SKM-1 (cell line): ENCODE measurements at regions not wholly inside any gene's neighbourhood (a gene's known extent, or its start where the extent isn't known, plus 50 kb on each side); places are given as distances from the start of the nearest gene placed in this dataset.
"Not testable (repeated sequence)": the region's sequence is repeated elsewhere in the genome, so short reads cannot be mapped to it uniquely, and the experiment has no call there.

Source experiments
- DNase-seq: peaks from one replicate; lab custom pipeline; 2025; ENCODE audit not compliant: unreplicated experiment; lab: John Stamatoyannopoulos, UW

- DNase-seq = no peak
These were observed 978.4 kb upstream of the KLHL29 start for GRCh38 chr2:22406625-22407024.

DNA sequence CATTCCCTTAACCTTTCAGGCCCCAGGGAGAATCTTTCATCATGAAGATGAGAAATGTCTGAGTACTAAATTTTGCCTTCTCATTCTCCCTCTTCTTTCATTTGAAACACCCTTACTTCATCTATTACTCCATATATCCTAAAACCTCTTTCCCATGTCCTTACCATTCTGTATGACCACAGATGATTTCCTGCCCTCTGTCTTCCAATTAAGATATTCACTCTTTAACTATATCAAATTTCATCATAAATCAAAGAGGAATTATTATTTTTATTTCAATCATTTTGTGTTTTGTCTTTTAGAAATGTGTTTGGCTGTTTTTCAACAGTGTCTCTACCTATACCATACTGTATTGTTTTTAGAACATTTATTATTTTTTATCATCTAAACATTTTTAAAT lies 964.9 kb upstream of the KLHL29 start:
- DNase-seq = no peak

DNA sequence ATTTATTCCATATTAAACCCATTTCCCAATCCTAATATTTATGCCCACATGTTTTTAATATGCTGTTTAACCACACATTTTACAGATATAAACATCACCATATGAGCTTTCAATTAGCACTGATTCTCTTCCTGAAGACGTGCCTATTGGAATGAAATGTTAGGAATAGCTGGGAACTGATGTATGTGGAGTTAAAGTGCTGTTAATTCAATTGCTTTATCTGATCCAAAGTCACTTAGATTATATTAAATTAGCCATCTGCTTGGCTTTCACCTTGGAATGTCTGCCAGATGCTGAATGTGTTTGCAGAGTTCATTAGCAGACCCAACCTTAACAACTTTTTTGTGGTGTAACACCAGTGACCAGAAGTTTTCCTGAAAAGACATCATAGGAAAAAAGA lies 942.9 kb upstream of the KLHL29 start:
- no peak for DNase-seq

- no peak for DNase-seq
These were observed 940.7 kb upstream of the KLHL29 start for GRCh38 chr2:22444281-22444680.

DNA sequence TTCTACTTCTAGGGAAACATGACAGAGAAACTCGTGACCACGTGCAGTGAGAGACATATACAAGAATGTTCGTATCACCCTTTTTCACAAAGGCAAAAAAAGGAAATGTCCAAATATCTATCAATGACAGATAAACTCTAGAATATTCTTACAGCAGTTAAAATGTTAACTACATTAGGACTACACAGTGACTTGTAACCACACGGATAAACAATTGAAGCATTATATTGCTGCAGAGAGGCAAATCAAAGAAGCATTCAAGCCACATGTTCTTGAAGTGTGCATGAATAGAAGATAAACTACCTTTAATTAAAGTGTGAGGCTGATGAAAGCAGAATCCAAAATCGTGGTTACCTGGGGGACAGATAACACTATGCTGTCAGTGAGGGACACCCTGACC lies 935.3 kb upstream of the KLHL29 start:
- no peak for DNase-seq

DNA sequence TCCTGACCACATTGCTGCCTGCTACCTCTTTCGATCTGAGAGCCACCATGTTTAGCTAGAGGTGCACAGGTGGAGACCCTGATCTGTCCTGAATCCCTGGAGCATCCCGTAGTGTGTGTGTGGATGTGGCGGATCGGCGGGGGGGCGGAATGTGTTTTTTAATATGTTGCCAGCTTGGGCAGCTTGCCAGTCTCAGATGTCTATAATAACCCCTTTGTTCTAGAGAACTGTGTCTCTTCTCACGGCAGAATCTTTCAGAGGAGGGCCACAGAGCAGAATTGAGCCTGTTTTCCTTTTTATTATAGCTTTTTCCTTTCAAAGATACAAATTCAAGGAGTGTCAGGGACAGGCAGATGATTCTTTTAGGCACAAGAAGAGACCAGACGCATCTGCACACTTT lies 934.1 kb upstream of the KLHL29 start:
- DNase-seq = no peak

DNA sequence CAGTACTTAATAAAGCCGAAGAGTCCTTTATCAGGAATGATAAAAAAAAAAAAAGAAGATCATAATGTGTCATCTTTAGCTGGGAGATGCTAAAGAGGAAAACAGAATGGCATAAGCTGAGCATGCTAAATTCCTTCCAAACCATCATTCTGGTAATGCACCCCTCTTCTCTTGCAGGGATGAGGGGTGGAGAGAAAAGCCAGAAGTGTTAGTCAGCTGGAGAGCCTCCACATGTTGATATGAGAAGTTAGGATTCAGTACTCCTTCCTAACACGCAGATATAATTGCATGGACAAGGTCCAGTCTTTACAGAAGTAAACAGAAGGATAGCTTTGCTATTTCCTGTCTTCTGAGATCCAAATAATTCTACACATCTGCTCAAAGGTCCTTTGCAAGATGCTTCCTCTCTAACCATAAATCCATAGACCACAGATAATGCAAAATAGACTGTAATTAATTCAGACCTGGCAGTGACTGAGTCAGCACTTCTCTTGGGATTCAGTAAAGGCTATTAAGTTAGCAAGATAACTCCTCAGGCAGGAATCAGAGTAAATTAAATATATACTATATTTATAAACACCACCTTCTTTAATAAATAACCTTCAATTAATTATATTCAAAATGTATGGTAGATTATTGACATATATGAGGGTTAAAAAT lies 930.0 kb upstream of the KLHL29 start:
- DNase-seq = no peak

DNA sequence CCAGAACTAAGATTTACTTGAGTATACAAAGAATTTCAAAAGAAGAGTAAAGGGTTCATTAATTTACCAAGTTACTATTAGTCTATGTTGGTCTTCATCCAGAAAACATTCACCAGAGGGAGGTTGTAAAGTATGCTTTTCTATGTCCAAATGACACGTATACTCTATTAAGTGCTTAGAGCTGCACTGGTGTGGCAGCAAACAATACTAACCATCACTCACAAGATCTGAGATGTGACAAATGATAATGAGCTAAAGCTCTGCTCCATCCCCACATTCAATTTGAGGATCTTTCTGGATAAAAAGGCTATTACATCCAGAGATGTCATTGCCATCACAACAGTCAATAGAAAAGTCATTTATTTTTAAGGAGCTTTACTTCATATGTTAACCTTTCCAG lies 926.5 kb upstream of the KLHL29 start:
- DNase-seq = no peak

GRCh38 chr2:22475103-22475502 lies 909.9 kb upstream of the KLHL29 start:
- not testable (repeated sequence) for DNase-seq

DNA sequence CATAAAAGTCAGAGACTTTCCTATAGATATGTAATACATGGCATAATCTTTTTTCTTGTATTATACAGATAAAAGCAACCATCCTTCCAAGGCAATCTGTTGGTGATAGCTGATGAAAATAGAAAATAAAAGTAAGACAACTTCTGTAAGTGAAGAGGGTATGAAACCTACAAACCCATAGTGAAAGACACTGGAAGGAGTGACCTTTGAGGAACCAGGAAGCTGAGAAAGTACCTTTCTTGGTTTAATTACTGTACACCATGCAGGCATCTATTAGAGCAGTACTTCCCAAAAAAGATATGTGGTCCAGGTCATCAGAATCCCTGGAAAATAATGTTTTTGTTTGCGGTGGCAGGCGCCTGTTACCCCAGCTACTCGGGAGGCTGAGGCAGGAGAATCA lies 906.6 kb upstream of the KLHL29 start:
- no peak for DNase-seq

GRCh38 chr2:22481486-22482259 lies 903.3 kb upstream of the KLHL29 start:
- DNase-seq = no peak

GRCh38 chr2:22483036-22483435 lies 901.9 kb upstream of the KLHL29 start:
- no peak for DNase-seq

DNA sequence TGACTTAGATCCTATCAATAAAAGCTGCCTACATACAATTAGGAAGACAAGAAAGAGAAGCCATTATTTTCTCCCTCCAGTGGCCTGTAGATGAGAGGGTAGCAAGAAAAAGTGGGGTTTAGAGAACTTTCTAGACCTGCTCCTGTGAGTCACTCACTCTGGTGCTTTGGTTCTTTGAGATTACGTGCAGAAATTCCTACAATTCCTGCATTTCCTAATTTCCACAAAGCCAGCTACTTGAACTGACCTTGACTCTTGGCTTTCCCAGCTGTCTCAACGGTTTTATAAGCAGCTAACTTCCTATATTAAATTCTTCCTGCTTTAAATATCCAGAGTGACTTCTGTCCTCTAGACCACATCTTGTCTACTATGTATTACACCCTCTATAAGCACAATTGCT lies 899.5 kb upstream of the KLHL29 start:
- no peak for DNase-seq

DNA sequence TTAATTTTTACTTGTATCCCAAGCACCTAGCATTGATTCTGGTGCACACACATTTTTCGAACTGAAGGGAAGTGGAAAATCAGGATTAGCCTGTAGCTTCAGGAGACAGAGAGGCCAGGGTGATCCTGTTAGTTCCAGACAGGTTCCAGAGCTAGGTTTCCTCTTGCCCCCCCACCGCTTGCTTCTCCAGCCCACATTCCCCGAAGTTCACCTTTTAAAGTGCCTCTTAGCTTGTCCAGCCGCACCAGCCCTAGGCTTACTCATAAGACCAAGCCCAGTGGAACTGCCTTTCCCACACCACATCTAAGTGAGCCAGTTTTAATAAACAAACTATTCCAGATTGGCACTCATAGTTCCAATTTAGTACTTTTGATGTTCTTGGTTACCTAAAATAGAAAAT lies 898.6 kb upstream of the KLHL29 start:
- DNase-seq = no peak

GRCh38 chr2:22487036-22487435 lies 897.9 kb upstream of the KLHL29 start:
- DNase-seq = no peak

GRCh38 chr2:22487541-22487940 lies 897.4 kb upstream of the KLHL29 start:
- DNase-seq = no peak

GRCh38 chr2:22491442-22491841 lies 893.5 kb upstream of the KLHL29 start:
- no peak for DNase-seq

DNA sequence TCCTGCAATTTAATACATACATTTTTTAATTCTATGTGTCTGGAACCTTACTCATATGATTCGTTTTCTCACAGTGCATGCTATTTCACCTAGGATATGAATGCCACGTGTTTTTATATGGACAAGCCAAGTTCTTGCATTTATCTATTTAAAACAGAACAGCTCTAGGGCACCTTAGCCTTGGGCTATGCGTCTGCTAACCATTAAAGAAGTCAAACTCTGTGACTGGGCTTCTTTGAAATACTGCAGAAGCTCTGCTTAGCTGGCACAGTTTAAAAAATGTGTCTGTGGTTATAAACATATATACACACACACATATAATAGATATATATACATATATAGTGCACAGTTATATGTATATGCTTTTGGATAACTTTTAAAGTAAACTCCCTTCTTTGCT lies 890.8 kb upstream of the KLHL29 start:
- no peak for DNase-seq

DNA sequence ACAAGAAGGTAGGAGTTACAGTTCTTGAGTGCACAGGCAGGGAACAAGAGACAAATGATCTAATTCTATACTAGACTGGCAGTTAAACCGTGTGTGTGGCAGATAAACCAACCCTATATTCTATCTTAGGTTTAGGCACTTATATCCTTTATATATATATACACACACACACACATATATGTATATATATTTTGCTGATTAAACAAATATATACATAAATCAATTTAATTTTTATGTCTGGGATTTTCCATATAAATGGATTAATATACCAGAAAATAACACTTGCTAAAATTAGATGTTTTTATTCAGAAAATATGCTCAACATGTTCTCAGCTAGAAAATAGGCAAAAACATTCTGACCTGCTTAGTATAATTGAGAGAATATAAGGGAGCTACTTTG lies 887.9 kb upstream of the KLHL29 start:
- no peak for DNase-seq

- DNase-seq = no peak
These were observed 887.2 kb upstream of the KLHL29 start for GRCh38 chr2:22497789-22498188.

DNA sequence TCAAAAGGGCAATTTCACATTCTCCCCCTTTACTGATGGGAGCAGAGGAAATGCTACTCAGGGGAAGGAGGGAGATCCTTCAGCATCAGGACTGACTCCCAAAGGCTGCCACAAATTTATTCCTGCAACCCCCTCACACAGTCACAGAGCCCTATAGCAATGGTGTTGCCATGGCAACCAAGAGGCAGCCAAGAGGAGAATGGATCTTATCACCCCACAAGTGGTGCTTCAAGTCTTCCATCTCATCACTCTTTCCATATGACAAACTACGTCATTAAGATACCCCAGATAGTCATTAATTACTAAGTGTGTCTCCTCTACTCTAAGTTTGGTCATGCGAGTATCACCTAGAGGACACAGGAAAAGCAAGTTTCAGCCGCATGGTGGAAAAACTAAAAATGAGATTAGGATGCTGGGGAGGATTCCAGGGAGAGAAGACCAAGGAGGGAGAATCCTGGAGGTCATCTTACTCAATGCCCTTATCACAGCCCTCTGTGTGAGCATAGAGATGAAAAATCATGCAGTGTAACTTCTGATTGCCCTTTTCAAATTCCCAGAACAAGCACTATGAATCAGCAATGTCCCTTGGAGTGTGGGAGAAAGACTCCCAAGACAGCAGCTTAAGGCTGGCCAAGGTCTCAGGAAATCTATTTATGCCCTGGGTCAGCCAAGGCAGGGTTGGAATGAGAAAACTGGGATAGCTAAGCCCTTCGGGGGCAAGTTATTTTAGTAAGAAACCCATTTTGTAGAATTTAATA lies 885.7 kb upstream of the KLHL29 start:
- DNase-seq = no peak

DNA sequence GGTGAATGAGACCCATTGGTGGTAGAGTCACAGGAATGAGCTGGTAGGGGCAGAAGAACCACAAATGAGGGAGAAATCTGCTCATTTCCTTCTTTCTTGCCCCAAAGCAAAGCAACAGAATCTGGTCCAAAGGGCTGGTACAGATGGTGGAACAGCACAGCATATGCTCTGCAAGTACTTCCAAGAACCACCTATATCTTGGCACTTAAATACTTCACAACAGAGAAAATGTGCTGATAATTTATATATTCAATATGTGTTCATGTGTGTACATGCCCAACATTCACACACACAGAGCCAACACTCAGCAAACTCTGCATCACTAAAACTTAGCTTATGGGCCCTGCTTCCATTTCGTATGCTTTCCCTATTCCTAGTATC lies 884.4 kb upstream of the KLHL29 start:
- no peak for DNase-seq
